GM04503 (cell line): ENCODE measurements at regions not wholly inside any gene's neighbourhood (a gene's known extent, or its start where the extent isn't known, plus 50 kb on each side); places are given as distances from the start of the nearest gene placed in this dataset.
"Not testable (repeated sequence)": the region's sequence is repeated elsewhere in the genome, so short reads cannot be mapped to it uniquely, and the experiment has no call there.

ENCODE experiments used
- DNase-seq: peaks from one replicate; pipeline ENCODE4 v3.0.0-alpha.2; 2012; ENCODE audit warnings: low read depth

GRCh38 chr20:25798174-25798993 lies 101.7 kb upstream of the ZNF337 start:
- not testable (repeated sequence) for DNase-seq

GRCh38 chr20:25797062-25797461 lies 100.4 kb upstream of the ZNF337 start:
- not testable (repeated sequence) for DNase-seq

GRCh38 chr20:25777241-25777640 lies 80.6 kb upstream of the ZNF337 start:
- DNase-seq = not testable (repeated sequence)

- not testable (repeated sequence) for DNase-seq
These were observed 78.1 kb upstream of the ZNF337 start for GRCh38 chr20:25774711-25775110.

GRCh38 chr20:25774203-25774602 lies 77.5 kb upstream of the ZNF337 start:
- DNase-seq = not testable (repeated sequence)

GRCh38 chr20:25772437-25772836 lies 75.8 kb upstream of the ZNF337 start:
- DNase-seq = not testable (repeated sequence)

- not testable (repeated sequence) for DNase-seq
These were observed 75.2 kb upstream of the ZNF337 start for GRCh38 chr20:25771818-25772217.

- DNase-seq = no peak
These were observed 64.9 kb upstream of the ZNF337 start for GRCh38 chr20:25761596-25761995.

GRCh38 chr20:25761046-25761445 lies 64.4 kb upstream of the ZNF337 start:
- DNase-seq = not testable (repeated sequence)

GRCh38 chr20:25750765-25751696 lies 54.4 kb upstream of the ZNF337 start:
- DNase-seq = no peak

- DNase-seq = no peak
These were observed 53.6 kb upstream of the ZNF337 start for GRCh38 chr20:25750220-25750764.

GRCh38 chr20:25749649-25750048 lies 53.0 kb upstream of the ZNF337 start:
- DNase-seq = no peak
